Midbrain (tissue), 1 donor: ENCODE measurements at regions not wholly inside any gene's neighbourhood (a gene's known extent, or its start where the extent isn't known, plus 50 kb on each side); places are given as distances from the start of the nearest gene placed in this dataset.

Experiments used
- DNase-seq: peaks from one replicate; lab custom pipeline; 2025; lab: John Stamatoyannopoulos, UW

DNA sequence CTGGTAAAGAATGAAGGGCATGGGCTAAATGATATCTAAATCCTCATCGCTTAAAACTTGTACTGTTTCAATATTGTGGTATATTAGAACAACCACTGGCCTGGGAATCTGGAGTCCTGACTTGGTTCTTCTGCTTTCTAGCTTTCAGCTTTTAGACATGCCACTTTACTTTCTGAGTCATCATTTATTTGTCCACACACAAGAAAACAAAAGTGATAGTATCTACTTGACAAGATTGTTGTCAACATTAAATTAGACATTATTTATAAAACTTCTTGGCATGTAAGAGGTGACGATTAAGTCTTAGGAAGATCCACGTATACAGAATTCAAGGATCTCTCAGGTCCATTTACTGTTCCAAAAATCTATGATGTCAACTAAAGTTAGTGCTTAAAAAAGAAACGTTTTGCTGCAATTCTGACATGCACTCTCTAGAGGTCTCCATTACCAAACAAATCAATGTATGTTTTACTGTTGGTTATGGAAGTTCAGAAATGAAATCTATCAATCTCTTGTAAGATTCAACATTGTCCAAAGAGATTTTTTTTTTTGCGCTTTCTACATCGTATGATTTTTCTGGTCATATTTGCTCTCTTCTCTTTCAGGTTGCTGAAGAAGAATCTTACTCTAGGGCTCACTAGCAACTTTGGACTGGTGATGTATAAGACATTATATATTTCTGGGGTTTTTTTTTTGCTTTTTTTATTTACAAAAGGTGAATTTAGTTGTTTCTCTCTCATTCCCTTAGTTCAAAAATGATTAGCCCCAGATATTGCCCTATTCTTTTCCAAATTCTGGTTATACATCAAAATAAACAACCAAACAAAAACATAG is 53.6 kb upstream of the DYNC1I1 start:
- peak; percentile 21 for DNase-seq

DNA sequence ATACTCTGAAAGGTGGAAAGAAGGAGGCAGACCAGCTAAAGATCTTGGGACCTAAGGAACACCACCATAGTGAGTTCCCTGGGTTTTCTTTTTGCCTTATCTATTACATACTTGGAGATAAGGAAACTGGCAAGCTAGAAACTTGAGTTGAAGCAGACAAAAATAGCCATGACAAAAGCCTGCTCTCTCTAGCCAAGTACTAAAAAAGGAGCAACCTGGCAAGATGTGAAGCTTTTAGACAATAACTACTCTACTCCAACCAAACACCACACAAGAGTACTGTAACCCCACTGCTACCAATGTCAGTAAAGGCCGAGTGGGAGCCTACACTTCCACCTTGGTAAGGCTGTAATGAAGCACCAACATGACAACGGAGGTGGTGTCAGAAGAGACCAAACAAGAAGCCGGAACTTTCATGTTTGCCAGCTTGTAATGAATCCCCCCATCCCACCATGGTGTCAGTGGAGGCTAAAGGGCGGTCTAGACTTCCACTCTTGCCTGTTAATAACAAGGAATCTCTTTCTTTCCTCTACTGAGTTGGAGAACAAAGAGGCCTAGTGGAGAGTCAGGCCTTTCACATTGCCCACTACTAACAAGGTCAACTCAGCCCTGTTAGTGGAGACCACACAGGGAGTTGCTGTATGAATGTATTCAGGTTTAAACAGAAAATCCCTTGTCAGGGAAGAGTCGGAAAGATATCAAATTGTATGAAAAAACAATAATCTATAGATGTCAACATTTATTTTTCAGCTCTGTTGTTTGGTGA is 55.8 kb upstream of the DYNC1I1 start:
- DNase-seq = no peak

DNA sequence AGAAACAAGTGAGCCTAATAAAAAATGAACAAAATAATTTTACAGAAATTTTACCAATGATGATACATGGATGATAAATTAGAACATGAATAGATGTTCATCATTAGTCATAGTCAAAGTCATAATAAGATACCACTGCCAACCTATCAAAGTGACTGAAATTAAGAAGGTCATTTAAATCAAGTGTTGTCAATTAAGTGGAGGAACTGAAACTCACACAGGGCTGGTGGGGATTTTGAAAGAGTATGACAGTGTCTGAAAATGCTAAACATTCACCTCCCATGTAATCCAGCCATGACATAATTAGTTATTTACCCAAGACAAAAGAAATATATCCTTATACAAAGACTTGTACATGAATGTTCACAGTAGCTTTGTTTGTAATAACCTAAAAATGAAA is 57.1 kb upstream of the DYNC1I1 start:
- no peak for DNase-seq

DNA sequence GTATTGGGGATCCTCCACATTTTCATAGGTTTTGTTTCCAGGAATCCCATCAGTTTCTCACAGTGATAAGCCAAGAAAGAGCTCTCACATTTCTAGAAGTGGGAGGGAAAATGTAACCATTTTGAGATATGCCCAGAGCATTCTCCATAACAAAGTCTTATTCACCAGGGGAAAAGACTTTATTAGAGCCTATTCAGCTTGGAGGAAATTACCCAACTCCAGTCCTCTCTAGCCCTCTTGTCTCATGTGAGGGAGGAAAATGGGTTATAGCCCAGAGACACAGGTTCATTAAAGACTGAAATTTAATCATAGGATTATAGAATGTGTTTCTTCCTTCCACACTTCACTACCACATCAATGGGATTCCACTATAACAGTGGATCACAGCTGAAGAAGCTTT is 61.6 kb upstream of the DYNC1I1 start:
- no peak for DNase-seq

DNA sequence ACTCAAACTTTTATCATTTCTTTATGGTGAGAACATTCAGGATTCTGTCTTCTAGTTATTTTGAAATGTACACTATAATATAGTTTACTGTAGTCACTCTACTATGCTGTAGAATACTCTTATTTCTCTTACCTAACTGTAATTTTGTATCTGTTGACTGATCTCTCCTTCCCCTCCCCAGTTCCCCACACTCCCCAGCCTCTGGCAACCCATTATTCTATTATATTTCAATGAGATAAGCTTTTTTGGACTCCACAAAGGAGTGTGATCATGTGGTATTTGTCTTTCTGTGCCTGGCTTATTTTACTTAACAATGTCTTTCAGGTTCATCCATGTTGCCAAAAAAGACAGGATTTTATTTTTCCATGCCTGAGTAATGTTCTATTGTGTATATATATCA is 71.4 kb upstream of the DYNC1I1 start:
- DNase-seq = no peak

DNA sequence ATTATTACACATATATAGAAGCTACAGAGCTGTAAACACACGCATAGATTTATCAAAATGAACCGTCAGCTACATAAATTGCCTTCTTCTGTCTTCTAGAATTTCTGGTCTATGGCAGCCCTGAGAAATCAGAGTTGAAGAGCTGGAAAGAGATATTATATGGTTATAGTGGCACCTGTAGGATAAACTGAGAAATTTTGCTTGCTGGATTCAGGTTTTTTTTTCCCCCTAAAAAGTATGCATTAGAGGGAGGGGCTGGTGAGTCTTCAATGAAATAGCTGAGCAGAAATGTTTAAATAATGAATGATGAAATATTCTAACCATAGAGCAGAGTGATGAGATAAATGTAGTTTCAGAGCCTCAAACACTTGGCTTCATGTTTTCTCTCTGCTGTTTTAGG is 78.0 kb upstream of the DYNC1I1 start:
- DNase-seq = no peak

DNA sequence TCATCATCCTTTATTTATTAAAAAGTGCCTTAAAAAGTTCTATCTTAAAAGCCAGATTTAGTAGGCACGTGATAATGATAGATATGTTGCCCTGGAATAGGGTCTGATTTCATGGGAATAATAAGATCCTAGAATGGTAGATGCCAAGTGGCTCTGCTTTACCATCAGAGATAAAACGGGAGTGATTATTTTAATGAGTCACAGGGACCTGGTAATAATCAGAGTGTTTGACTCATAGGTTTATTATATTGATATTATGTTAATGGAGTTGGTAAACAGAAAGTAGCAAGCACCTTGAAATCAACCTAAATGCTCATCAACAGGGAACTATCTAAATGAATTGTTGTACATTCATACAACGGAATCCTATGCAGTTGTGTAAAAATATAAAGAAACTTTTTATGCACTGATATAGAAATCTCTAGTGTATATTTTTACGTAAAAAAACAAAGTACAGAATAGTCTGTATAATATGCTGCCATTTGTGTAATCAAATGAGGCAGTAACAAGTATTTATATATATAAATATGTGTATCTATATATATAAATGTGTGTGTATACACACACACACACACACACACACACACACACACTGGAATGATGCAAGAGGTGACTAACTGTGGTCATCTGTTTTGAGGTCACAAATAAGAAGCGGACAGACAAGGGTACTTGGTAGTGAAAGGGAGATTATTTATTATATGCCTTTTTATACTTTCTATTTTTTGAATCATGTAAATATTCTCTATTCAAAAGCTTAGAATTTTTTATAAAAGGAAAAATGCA is 78.6 kb upstream of the DYNC1I1 start:
- no peak for DNase-seq

DNA sequence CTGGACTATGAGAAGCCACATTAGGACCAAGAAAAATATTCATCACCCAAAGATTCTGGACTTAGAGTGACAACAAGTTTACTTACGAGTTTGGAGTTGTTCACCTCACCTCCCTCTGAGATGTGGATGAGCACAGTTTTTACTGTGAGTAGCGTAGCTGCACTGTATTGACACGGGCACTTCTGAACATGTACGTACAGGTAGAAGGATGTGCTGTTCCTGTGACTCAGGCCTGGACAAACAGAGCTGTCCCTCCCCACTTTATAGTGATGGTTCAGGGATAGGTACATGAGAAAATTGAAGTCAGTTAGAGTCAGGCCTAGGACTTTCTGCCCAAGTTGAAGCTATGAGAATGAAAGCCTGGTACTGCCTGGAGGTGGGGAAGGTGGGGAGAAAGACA is 80.9 kb upstream of the DYNC1I1 start:
- DNase-seq = no peak

DNA sequence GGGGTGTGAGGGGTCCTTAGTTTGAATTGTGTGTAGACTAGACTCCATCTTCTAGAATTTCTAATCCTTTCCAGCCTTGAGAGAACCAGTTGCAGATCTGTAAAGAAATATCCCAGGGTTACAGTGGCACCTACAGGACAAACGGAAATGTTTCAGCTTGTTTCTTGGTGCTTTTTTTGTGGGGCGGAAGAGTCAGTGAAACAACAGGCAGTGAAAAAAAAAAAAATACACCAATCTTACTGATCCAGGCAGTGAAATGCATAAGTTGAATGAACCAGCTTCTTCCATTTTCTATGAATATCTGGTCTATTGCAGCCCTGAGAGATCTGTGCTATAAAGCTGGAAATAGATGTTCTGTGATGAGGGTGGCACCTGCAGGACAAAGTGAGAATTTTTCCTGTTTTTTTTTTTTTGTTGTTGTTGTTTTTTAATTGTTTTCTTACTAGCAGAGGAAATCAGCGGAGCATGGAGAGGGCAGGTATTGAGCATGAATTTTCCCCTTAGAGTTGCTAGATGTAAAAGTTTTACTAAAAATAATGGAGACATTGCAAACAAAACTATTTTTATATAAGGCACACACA is 81.9 kb upstream of the DYNC1I1 start:
- peak; percentile 58 for DNase-seq

DNA sequence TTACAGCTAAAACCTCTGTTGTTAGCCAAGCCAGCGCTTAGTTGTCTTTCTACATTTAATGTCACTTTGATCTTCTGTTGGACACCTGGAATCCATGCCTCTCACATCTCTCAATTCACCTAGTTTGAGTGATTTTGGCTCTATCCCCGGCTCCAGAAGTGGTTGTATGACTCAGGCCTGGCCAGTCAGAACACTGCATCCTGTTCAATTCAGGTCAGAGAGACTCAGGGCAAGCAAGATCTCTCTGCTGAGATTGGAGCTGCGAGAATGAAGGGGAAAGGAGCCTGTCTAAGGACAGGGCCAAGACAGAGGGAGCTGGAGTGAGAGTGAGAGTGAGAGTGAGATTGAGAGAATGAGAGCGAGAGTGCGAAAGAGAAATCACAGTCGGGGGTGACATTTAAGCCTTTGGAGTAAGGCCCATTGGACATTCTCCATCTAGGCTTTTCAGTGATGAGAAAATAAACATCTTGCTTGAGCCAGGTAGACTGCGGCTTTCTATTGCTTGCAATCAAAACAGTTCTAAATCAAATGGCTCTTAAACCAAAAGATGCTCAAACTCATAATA is 83.3 kb upstream of the DYNC1I1 start:
- DNase-seq = no peak

DNA sequence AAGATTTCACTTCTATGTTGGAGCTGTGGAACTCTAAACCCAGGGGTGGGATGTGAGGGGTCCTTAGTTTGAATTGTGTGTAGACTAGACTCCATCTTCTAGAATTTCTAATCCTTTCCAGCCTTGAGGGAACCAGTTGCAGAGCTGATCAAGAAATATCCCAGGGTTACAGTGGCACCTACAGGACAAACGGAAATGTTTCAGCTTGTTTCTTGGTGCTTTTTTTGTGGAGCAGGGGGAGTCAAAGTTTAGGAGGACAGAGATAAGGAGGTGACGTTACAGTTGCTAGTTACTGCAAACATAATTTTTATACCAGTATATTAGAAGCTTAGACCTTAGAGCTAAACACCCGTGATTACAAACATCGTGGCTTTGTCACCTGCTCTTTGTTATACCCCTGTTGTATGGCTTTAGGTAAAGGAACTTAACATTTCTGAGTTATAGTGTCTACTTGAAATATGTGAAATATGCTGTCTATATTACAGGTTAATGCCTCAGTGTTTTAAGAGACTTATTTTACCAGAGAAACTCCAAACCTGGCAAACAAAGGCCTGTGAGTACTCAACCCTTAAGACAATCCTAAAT is 84.5 kb upstream of the DYNC1I1 start:
- peak; percentile 67 for DNase-seq

DNA sequence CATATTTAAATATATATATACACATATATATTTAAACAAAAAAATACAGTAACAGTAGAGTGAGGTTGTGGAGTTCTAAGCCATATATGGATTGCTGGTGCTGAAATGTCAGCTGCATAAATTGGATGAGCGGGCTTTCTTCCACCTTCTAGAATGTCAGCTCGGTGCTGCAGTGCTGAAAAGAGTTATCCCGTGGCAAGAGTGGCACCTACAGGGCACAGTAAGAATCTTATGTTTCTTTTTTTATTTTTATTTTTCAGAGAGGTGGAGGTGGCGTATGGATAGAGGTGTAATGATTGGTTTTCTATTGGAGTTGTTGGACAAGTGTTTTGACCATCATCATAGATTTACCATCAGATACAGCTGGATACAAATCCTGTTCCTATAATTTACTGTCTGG is 86.2 kb upstream of the DYNC1I1 start:
- DNase-seq = peak; percentile 68

DNA sequence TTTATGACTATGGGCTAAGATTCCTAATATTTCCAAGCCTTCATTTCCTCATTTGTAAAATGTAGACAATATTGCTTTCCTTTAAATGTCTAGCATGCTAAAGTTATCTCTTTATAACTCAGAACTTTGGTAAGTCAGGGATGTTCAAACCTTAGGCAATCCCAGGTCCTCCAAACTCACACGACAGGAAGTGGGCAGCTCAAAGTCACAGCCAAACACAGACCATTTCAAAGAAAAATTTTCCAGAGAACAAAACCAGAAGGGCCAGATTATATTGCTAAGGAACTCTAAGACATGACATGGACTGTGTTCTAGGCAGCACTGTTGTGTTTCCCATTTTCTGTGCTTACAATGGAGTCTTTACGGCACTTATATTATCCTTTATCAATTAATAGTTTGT is 87.8 kb upstream of the DYNC1I1 start:
- no peak for DNase-seq

DNA sequence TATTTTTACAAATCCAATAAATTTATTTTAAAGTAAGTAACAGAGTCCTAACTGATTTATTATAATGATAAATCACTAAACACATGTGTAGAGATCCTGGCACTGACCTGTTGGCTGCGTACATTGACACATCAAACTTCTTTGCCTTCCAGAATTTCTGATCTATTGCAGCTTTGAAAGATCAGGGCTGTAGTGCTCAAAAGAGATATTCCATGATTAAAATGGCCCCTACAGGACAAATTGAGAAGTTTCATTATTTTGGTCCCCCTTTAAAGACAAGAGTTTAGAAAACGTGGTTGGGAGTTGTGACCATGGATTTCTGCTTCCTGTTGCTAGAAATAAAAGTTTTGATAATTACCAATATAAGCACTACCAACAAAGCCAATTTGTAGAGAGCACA is 87.7 kb upstream of the PDK4 start:
- peak; percentile 87 for DNase-seq

DNA sequence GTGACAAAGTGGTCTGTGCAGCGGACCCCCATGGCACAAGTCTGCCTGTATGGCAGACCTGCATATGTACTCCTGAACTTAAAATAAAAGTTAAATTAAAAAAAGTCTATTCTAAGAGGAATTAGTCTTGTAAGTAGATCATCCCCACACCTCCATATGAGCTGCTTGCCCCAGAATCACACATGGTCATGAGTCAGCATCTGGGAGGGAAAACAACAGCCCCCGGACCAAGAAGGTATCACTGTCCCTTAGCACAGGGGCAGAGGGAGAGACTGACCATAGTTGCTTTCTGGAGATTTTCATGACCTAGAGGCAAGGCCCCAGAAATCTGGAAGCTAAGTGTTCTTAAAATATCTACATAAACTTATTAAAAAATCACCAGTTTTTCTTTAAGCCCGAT is 86.6 kb upstream of the PDK4 start:
- no peak for DNase-seq

DNA sequence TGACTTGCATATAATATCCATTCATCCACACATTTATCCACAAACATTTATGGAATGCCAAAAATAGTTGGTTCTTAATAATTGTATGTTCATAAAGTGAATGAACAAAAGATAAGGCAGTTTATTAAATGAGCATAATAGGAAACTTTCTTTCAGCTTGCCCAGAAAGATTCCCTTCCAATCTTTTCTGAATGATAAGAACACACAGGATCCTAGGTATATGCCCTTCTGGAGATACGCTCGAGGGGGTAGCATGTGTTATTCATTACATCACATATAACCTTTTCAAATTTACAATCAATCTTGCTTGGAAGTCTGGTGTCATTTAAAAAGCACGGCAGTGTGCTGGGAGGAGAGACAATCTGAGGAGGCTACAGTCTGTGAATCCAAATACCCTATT is 80.4 kb upstream of the PDK4 start:
- no peak for DNase-seq

DNA sequence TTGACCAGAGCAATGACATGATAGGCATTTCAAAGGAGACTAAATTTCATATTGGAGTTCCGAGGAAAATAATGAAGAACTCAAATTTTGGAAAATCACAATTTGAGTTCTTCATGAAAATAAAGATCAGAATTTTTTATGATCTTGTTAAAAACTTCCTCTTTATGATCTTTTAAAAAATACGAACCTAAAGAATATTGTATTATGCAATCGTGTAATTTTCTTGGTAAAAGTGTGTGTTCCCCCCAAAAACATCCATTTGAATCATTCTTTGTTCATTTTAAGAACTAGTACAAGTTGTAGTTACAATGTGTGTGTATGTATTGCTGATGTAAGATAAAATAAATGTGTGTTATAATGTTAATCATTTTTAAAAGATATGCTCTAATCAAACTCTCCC is 79.3 kb upstream of the PDK4 start:
- DNase-seq = no peak

DNA sequence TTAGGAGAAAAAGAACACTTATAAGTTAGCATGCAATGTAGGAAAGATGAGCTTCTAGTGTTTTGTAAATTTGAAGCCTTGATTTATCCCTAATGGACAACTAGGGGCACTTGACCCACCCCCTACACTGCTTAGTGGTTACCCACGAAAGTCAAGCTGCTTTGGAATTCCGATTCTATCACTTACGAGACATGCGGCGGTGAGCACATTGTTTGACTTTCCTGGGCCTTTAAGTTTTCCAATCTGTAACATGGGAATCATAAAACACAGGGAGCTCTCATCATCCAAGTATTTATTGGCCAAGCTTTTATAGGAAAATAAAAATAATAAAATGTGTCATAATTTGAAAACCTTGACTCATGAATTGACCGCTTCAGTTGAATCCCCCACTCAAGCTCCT is 78.7 kb upstream of the PDK4 start:
- no peak for DNase-seq

DNA sequence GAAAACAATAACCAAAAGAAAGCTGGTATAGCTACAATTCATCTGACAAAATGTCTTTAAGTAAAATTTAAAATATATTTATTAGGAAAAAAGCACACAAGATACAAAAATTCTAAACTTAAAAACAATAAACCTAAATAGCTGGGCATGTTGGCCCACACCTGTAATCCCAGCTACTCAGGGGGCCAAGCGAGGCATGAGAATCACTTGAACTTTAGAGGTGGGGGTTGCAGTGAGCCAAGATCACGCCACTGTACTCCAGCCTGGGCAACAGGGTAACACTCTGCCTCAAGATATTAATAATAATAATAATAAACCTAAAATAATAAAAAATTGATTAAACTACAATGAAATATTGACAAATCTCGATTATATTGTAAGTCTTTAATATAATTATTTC is 77.8 kb upstream of the PDK4 start:
- DNase-seq = no peak

DNA sequence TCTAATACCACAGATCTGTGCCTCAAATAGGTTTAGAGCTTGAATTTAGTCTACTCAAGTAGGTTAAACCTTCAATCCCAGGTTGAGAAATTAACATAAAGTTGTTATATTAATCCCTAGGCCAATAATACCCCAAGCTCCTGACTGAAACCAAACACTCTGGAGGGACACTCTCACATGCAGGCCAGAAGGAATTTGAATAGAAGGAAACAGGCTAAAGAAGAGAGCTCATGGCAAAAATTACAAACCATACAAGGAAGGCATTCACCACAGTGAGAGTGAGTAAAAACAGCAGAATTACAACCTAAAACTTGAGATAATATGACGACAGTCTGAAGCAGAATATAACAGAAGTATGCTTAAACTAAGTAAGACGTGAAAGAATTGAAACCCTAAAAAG is 76.1 kb upstream of the PDK4 start:
- no peak for DNase-seq

DNA sequence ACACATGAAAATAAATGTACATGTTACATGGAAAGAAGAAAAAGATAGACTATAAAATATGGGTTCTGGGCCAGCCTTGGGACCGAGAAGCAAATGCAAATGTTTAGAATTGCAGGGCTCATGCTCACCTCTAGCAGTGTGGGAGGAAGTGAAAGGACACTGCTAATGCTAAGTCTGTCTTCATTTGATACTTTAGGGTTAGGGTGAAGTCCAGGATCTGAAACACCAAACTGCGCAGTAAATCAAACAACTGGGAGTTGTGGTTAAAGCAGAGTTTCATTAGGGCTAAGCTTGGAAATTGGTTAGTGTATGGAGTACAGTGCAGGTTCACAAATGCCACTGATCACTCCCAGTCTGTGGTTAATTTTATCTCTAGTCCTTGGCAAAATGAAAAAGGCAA is 73.2 kb upstream of the PDK4 start:
- DNase-seq = no peak
